A673 (cell line): ENCODE measurements at regions not wholly inside any gene's neighbourhood (a gene's known extent, or its start where the extent isn't known, plus 50 kb on each side); places are given as distances from the start of the nearest gene placed in this dataset.

Source experiments
- BruUV-seq: library from RNA; stranded (reverse); fragments of 400-500 nt; replicated peaks from 2 replicates; lab custom pipeline; 2021; lab: Mats Ljungman, UMichigan
- CTCF ChIA-PET: fragments of 300-600 bp; sonication (Branson Sonifier 250); formaldehyde crosslinking; loops from one replicate; lab custom pipeline; 2022; ENCODE audit warnings: antibody characterized with exemption; lab: Charles Lee
- POLR2A ChIA-PET: fragments of 300-600 bp; sonication (Branson Sonifier 250); formaldehyde crosslinking; loops from one replicate; lab custom pipeline; 2022; ENCODE audit warnings: antibody characterized with exemption; ENCODE audit not compliant: low non-redundant PET; lab: Charles Lee
- DNase-seq: peaks from one replicate; pipeline ENCODE4 v3.0.0-alpha.2; 2015; ENCODE audit warnings: low spot score
- H3K27ac ChIP-seq: fragments of 200-600 bp; sonication (generic); 2 replicates; pipeline ENCODE4 v1.5.1; 2016; ENCODE audit warnings: mixed run types, low read depth, mild to moderate bottlenecking, mixed read lengths, antibody characterized with exemption, low read length; ENCODE audit not compliant: poor library complexity, severe bottlenecking
- H3K27me3 ChIP-seq: fragments of 200-600 bp; sonication (generic); replicated peaks from 2 replicates; pipeline ENCODE4 v1.6.1; 2017; ENCODE audit warnings: mixed run types, low read depth, mild to moderate bottlenecking, mixed read lengths, antibody characterized with exemption, low read length; ENCODE audit not compliant: insufficient read depth, poor library complexity
- H3K36me3 ChIP-seq: fragments of 200-600 bp; sonication (generic); 2 replicates; pipeline ENCODE4 v1.6.1; 2016; ENCODE audit warnings: mixed run types, mild to moderate bottlenecking, mixed read lengths, antibody characterized with exemption, low read length; ENCODE audit not compliant: insufficient read depth, poor library complexity, severe bottlenecking
- H3K4me1 ChIP-seq: fragments of 200-600 bp; sonication (generic); 2 replicates; pipeline ENCODE4 v1.6.1; 2017; ENCODE audit warnings: mixed run types, mild to moderate bottlenecking, mixed read lengths, antibody characterized with exemption, low read length; ENCODE audit not compliant: insufficient read depth, poor library complexity, severe bottlenecking
- H3K4me3 ChIP-seq: fragments of 200-600 bp; sonication (generic); 2 replicates; pipeline ENCODE4 v1.5.1; 2016; ENCODE audit warnings: low read depth, mixed run types, mild to moderate bottlenecking, mixed read lengths, low read length; ENCODE audit not compliant: poor library complexity, severe bottlenecking
- H3K9me3 ChIP-seq: fragments of 200-600 bp; sonication (generic); 2 replicates; pipeline ENCODE4 v1.6.1; 2016; ENCODE audit warnings: mixed run types, low read depth, mild to moderate bottlenecking, mixed read lengths, antibody characterized with exemption, low read length; ENCODE audit not compliant: poor library complexity, severe bottlenecking
- CTCF ChIP-seq: fragments of 300-800, 200-600 bp; sonication (generic); conservative IDR thresholded peaks from 2 replicates; pipeline ENCODE4 v1.5.1; 2017; ENCODE audit warnings: low read depth, mild to moderate bottlenecking, antibody characterized with exemption, low read length, moderate library complexity, mixed read lengths
- EZH2 ChIP-seq: fragments of 200-600 bp; sonication (generic); IDR thresholded peaks from 2 replicates; pipeline ENCODE4 v1.6.1; 2017; ENCODE audit warnings: borderline replicate concordance, low read depth, mild to moderate bottlenecking, mixed read lengths, antibody characterized with exemption, low read length; ENCODE audit not compliant: poor library complexity, severe bottlenecking
- intact Hi-C: fragments of 100-400 bp; cut with micrococcal nuclease; formaldehyde crosslinking; loops from one replicate; pipeline ENCODE4 v1.10.0; 2022; ENCODE audit not compliant: unreplicated experiment

GRCh38 chr3:116848248-116848829, 138.8 kb downstream of the TUSC7 start:
- H3K4me1 ChIP-seq = no peaks in the 10 kb centered on the region
- no TSS peak for BruUV-seq
- POLR2A ChIA-PET = no interaction called here
- no peak overlapping the region for H3K4me3 ChIP-seq
- DNase-seq = no peak
- intact Hi-C loops = no loop called here
- H3K36me3 ChIP-seq = no peaks in the 10 kb centered on the region
- H3K27me3 ChIP-seq = no peaks in the 10 kb centered on the region
- no peak overlapping the region for H3K27ac ChIP-seq
- H3K9me3 ChIP-seq = no peaks in the 10 kb centered on the region
- CTCF ChIA-PET = no interaction called here
- TF ChIP-seq EZH2 (no peak), CTCF (no peak)

GRCh38 chr3:116849261-116849688, 139.7 kb downstream of the TUSC7 start:
- no peaks in the 10 kb centered on the region for H3K9me3 ChIP-seq
- H3K4me1 ChIP-seq = no peaks in the 10 kb centered on the region
- no peak overlapping the region for H3K4me3 ChIP-seq
- intact Hi-C loops = no loop called here
- TF ChIP-seq EZH2 = no peak
- no peaks in the 10 kb centered on the region for H3K36me3 ChIP-seq
- CTCF ChIA-PET = no interaction called here
- POLR2A ChIA-PET = no interaction called here
- no peaks in the 10 kb centered on the region for H3K27me3 ChIP-seq
- BruUV-seq = no TSS peak
- DNase-seq = no peak
- H3K27ac ChIP-seq = no peak overlapping the region

- H3K27me3 ChIP-seq = no peaks in the 10 kb centered on the region
- no peak for DNase-seq
- H3K9me3 ChIP-seq = no peaks in the 10 kb centered on the region
- intact Hi-C loops = no loop called here
- ChIA-PET POLR2A (no interaction called here), CTCF (no interaction called here)
- H3K36me3 ChIP-seq = no peaks in the 10 kb centered on the region
- H3K4me3 ChIP-seq = no peak overlapping the region
- H3K27ac ChIP-seq = no peak overlapping the region
- TF ChIP-seq CTCF (no peak), EZH2 (no peak)
- no peaks in the 10 kb centered on the region for H3K4me1 ChIP-seq
- BruUV-seq = no TSS peak
Measured at GRCh38 chr3:116852803-116853202, 143.2 kb downstream of the TUSC7 start.

GRCh38 chr3:116863270-116863770, 153.7 kb downstream of the TUSC7 start:
- DNase-seq = no peak
- no peaks in the 10 kb centered on the region for H3K4me1 ChIP-seq
- ChIA-PET CTCF (interaction anchor here (0.7 kb wide), 1 partner anchor 92 kb away, joined by 4 read pairs; no protein-coding TSS in a partner anchor), POLR2A (interaction anchor here (0.6 kb wide), 1 partner anchor 102 kb away, joined by 3 read pairs; no protein-coding TSS in a partner anchor)
- H3K4me3 ChIP-seq = no peak overlapping the region
- no TSS peak for BruUV-seq
- TF ChIP-seq EZH2 = no peak
- no peak for TF ChIP-seq CTCF
- no peaks in the 10 kb centered on the region for H3K9me3 ChIP-seq
- no peak overlapping the region for H3K27ac ChIP-seq
- no peaks in the 10 kb centered on the region for H3K27me3 ChIP-seq
- no peaks in the 10 kb centered on the region for H3K36me3 ChIP-seq
- intact Hi-C loops = loop anchor here (2.0 to 10.0 kb wide), 6 partner anchors 93 to 1951 kb away; no protein-coding TSS in a partner anchor
